Sciatic nerve (tissue), 2 donors: ENCODE measurements at regions not wholly inside any gene's neighbourhood (a gene's known extent, or its start where the extent isn't known, plus 50 kb on each side); places are given as distances from the start of the nearest gene placed in this dataset.

Experiments used
- ATAC-seq: fragments of 200-7000 bp; cut with Tn5 transposase; one replicate; pipeline ENCODE4 v1.9.1; 2020; ENCODE audit warnings: mild to moderate bottlenecking, moderate library complexity
- DNase-seq: peaks from one replicate; pipeline ENCODE4 v3.0.0-alpha.2; 2020; ENCODE audit warnings: low spot score
- intact Hi-C: fragments of 100-400 bp; cut with DNase I; formaldehyde crosslinking; loops from one replicate; pipeline ENCODE4 v1.14.2; 2022
- donor health status: DM: no; HTN: no; CAD: no.
- donor health status: DM: no; HTN: no; CAD: no.

GRCh38 chr17:45700171-45701090 is 83.7 kb upstream of the CRHR1 start:
- DNase-seq (no peak), ATAC-seq (no peak)
- intact Hi-C loops: no loop called here

- intact Hi-C loops: no loop called here
- ATAC-seq (no peak), DNase-seq (no peak)
Observed at GRCh38 chr17:45702666-45703266, 81.4 kb upstream of the CRHR1 start.

GRCh38 chr17:45703348-45703747 is 80.8 kb upstream of the CRHR1 start:
- intact Hi-C loops: no loop called here
- no peak for ATAC-seq
- no peak for DNase-seq

GRCh38 chr17:45703806-45704205 is 80.3 kb upstream of the CRHR1 start:
- intact Hi-C loops: no loop called here
- DNase-seq (no peak), ATAC-seq (no peak)

- ATAC-seq (no peak), DNase-seq (no peak)
- intact Hi-C loops: no loop called here
Observed at GRCh38 chr17:45704251-45704650, 79.9 kb upstream of the CRHR1 start.

- intact Hi-C loops: no loop called here
- ATAC-seq (no peak), DNase-seq (no peak)
Observed at GRCh38 chr17:45705123-45706009, 78.8 kb upstream of the CRHR1 start.

GRCh38 chr17:45706033-45706432 is 78.1 kb upstream of the CRHR1 start:
- intact Hi-C loops: no loop called here
- no peak for ATAC-seq
- no peak for DNase-seq

- no peak for DNase-seq
- ATAC-seq: no peak
- intact Hi-C loops: no loop called here
Observed at GRCh38 chr17:45708707-45709290, 75.3 kb upstream of the CRHR1 start.

GRCh38 chr17:45709728-45710288 is 74.3 kb upstream of the CRHR1 start:
- no peak for ATAC-seq
- intact Hi-C loops: no loop called here
- no peak for DNase-seq

- ATAC-seq (no peak), DNase-seq (no peak)
- intact Hi-C loops: no loop called here
Observed at GRCh38 chr17:45715787-45716186, 68.3 kb upstream of the CRHR1 start.

- intact Hi-C loops: no loop called here
- DNase-seq (no peak), ATAC-seq (no peak)
Observed at GRCh38 chr17:45718791-45719190, 65.3 kb upstream of the CRHR1 start.

GRCh38 chr17:45719335-45720071 is 64.6 kb upstream of the CRHR1 start:
- intact Hi-C loops: no loop called here
- ATAC-seq (no peak), DNase-seq (no peak)

- DNase-seq: no peak
- intact Hi-C loops: no loop called here
- ATAC-seq: no peak
Observed at GRCh38 chr17:45720386-45720785, 63.7 kb upstream of the CRHR1 start.

- no peak for ATAC-seq
- no peak for DNase-seq
- intact Hi-C loops: no loop called here
Observed at GRCh38 chr17:45722161-45722560, 62.0 kb upstream of the CRHR1 start.

- no peak for ATAC-seq
- intact Hi-C loops: no loop called here
- DNase-seq: no peak
Observed at GRCh38 chr17:45729294-45729907, 54.7 kb upstream of the CRHR1 start.

GRCh38 chr17:45730192-45730591 is 53.9 kb upstream of the CRHR1 start:
- intact Hi-C loops: no loop called here
- DNase-seq (no peak), ATAC-seq (no peak)

- intact Hi-C loops: no loop called here
- ATAC-seq (no peak), DNase-seq (no peak)
Observed at GRCh38 chr17:45731459-45731858, 52.7 kb upstream of the CRHR1 start.

- intact Hi-C loops: no loop called here
- no peak for ATAC-seq
- no peak for DNase-seq
Observed at GRCh38 chr17:45732926-45733505, 51.1 kb upstream of the CRHR1 start.
